ENCODE measurements at regions not wholly inside any gene's neighbourhood (a gene's known extent, or its start where the extent isn't known, plus 50 kb on each side); places are given as distances from the start of the nearest gene placed in this dataset.

GRCh38 chr2:186187854-186188253 is 298.2 kb upstream of the ZC3H15 start:
- TF ChIP-seq POLR2AphosphoS5 (IDR thresholded peaks at IDR 0.05; ENCODE audit: low read depth, low read length) = no peak
- TF ChIP-seq, protein P1, sequence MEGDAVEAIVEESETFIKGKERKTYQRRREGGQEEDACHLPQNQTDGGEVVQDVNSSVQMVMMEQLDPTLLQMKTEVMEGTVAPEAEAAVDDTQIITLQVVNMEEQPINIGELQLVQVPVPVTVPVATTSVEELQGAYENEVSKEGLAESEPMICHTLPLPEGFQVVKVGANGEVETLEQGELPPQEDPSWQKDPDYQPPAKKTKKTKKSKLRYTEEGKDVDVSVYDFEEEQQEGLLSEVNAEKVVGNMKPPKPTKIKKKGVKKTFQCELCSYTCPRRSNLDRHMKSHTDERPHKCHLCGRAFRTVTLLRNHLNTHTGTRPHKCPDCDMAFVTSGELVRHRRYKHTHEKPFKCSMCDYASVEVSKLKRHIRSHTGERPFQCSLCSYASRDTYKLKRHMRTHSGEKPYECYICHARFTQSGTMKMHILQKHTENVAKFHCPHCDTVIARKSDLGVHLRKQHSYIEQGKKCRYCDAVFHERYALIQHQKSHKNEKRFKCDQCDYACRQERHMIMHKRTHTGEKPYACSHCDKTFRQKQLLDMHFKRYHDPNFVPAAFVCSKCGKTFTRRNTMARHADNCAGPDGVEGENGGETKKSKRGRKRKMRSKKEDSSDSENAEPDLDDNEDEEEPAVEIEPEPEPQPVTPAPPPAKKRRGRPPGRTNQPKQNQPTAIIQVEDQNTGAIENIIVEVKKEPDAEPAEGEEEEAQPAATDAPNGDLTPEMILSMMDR (IDR thresholded peaks at IDR 0.05) = no peak

Measured in Panc1 (cell line).